Aorta (tissue), 5 donors: ENCODE measurements at regions not wholly inside any gene's neighbourhood (a gene's known extent, or its start where the extent isn't known, plus 50 kb on each side); places are given as distances from the start of the nearest gene placed in this dataset.

Source experiments
- ATAC-seq: fragments of 200-7000 bp; cut with Tn5 transposase; one replicate; pipeline ENCODE4 v1.9.1; 2022; ENCODE audit warnings: moderate library complexity; ENCODE audit not compliant: low FRiP score
- DNase-seq, 2 donors: peaks; one replicate each; pipeline ENCODE4 v3.0.0-alpha.2; 2020
- H3K27ac ChIP-seq, 2 donors: one replicate each; pipeline ENCODE4 v1.5.1; 2013; ENCODE audit warnings: low read length in 2 of 2, mild to moderate bottlenecking in 2 of 2, moderate library complexity in 2 of 2, control low read depth in 1 of 2, inconsistent platforms in 1 of 2, low read depth in 1 of 2
- H3K27me3 ChIP-seq, 2 donors: one replicate each; pipeline ENCODE4 v1.6.1; 2013; ENCODE audit warnings: control low read depth in 1 of 2, low read length in 1 of 2, mild to moderate bottlenecking in 1 of 2, moderate library complexity in 1 of 2; ENCODE audit not compliant: insufficient read depth in 2 of 2, control insufficient read depth in 1 of 2
- H3K36me3 ChIP-seq, 2 donors: one replicate each; pipeline ENCODE4 v1.6.1; 2013; ENCODE audit warnings: control low read depth in 1 of 2, low read length in 1 of 2, mild to moderate bottlenecking in 1 of 2; ENCODE audit not compliant: insufficient read depth in 2 of 2, control insufficient read depth in 1 of 2
- H3K4me1 ChIP-seq, 2 donors: one replicate each; pipeline ENCODE4 v1.6.1; 2013; ENCODE audit warnings: low read length in 2 of 2, control low read depth in 1 of 2, mild to moderate bottlenecking in 1 of 2, moderate library complexity in 1 of 2; ENCODE audit not compliant: insufficient read depth in 2 of 2, control insufficient read depth in 1 of 2
- H3K4me3 ChIP-seq, 2 donors: one replicate each; pipeline ENCODE4 v1.5.1; 2013; ENCODE audit warnings: low read length in 2 of 2, control low read depth in 1 of 2, mild to moderate bottlenecking in 1 of 2
- H3K9me3 ChIP-seq: one replicate; pipeline ENCODE4 v1.6.1; 2013; ENCODE audit warnings: mild to moderate bottlenecking, low read length; ENCODE audit not compliant: control insufficient read depth
- WGBS, 2 donors: extraction: QIAGEN DNeasy Blood & Tissue Kit; methylation state at CpG; one replicate each; pipeline ENCODE4 v1.1.7; 2013; 5-methylcytosine and 5-hydroxymethylcytosine counted together
- intact Hi-C, 2 donors: fragments of 100-400 bp; cut with DNase I; formaldehyde crosslinking; loops; one replicate each; pipeline versions ENCODE4 v1.14.2 to v1.15.0; 2022
- donor health status: healthy with polysubstance abuse.
- donor health status: Bipolar disorder and iron deficiency.
- donor health status: DM: no; HTN: no; CAD: no.
- donor health status: DM: no; HTN: no; CAD: no.
- donor health status: DM: yes; HTN: yes; CAD: no.

GRCh38 chr6:14431385-14432330 lies 314.1 kb downstream of the CD83 start:
- intact Hi-C loops = no loop called here
- Histone ChIP-seq H3K36me3 (no peaks in the 10 kb centered on the region), H3K4me3 (no peak overlapping the region), H3K4me1 (no peaks in the 10 kb centered on the region), H3K9me3 (no peaks in the 10 kb centered on the region), H3K27ac (no peak overlapping the region), H3K27me3 (no peaks in the 10 kb centered on the region)
- ATAC-seq (no peak), DNase-seq (no peak)
- WGBS, 2 donors = 72 to 74% methylated on average over 14 of the region's 14 CpGs

GRCh38 chr6:14434916-14435690 lies 317.5 kb downstream of the CD83 start:
- 87 to 88% methylated on average over 3 of the region's 3 CpGs for WGBS, 2 donors
- Histone ChIP-seq H3K27ac (no peak overlapping the region), H3K27me3 (no peaks in the 10 kb centered on the region), H3K4me1 (no peaks in the 10 kb centered on the region), H3K4me3 (no peak overlapping the region), H3K9me3 (no peaks in the 10 kb centered on the region), H3K36me3 (no peaks in the 10 kb centered on the region)
- no peak for ATAC-seq
- DNase-seq = no peak
- intact Hi-C loops = no loop called here

DNA sequence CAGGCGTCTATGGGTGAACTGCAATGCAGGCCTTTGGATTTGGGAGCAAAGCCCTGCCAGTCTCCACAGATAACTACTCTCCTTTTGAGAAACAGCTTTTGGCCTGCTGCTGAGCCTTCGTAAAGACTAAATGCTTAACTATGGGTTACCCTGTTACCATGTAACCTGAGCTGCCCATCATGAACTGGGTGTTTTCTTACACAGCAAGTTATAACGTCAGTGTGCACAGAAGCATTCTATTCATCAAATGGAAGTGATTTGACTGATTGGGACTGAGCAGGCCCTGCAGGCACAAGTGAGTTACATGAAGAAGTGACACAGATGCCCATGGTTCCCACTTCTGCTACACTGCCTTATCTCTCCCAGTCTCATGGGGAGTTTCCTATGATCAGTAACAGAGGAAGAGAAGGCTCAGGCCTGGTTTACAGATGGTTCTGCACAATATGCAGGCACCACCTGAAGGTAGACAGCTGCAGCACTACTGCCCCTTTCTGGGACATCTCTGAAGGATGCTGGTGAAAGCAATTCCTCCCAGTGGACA lies 319.1 kb downstream of the CD83 start:
- intact Hi-C loops = no loop called here
- H3K4me1 ChIP-seq = peaks cover 0 to 2% of the 10 kb centered on the region in 2 donors
- WGBS, 2 donors = 93 to 94% methylated on average over 3 of the region's 3 CpGs
- H3K4me3 ChIP-seq = no peak overlapping the region
- H3K27ac ChIP-seq = no peak overlapping the region
- H3K9me3 ChIP-seq = no peaks in the 10 kb centered on the region
- DNase-seq = no peak
- ATAC-seq = no peak
- no peaks in the 10 kb centered on the region for H3K27me3 ChIP-seq
- no peaks in the 10 kb centered on the region for H3K36me3 ChIP-seq

- Histone ChIP-seq H3K27ac (no peak overlapping the region), H3K4me3 (no peak overlapping the region), H3K9me3 (no peaks in the 10 kb centered on the region), H3K4me1 (peaks cover 0 to 2% of the 10 kb centered on the region in 2 donors), H3K27me3 (no peaks in the 10 kb centered on the region), H3K36me3 (no peaks in the 10 kb centered on the region)
- intact Hi-C loops = no loop called here
- ATAC-seq (no peak), DNase-seq (no peak)
- 96 to 99% methylated on average over 5 of the region's 5 CpGs for WGBS, 2 donors
Observed at GRCh38 chr6:14439419-14439818, 321.8 kb downstream of the CD83 start.

GRCh38 chr6:14440215-14440910 lies 322.8 kb downstream of the CD83 start:
- 64 to 73% methylated on average over 4 of the region's 4 CpGs for WGBS, 2 donors
- ATAC-seq (no peak), DNase-seq (no peak)
- Histone ChIP-seq H3K27ac (no peak overlapping the region), H3K4me3 (no peak overlapping the region), H3K27me3 (no peaks in the 10 kb centered on the region), H3K4me1 (peaks cover 0 to 2% of the 10 kb centered on the region in 2 donors), H3K9me3 (no peaks in the 10 kb centered on the region), H3K36me3 (no peaks in the 10 kb centered on the region)
- intact Hi-C loops = no loop called here

DNA sequence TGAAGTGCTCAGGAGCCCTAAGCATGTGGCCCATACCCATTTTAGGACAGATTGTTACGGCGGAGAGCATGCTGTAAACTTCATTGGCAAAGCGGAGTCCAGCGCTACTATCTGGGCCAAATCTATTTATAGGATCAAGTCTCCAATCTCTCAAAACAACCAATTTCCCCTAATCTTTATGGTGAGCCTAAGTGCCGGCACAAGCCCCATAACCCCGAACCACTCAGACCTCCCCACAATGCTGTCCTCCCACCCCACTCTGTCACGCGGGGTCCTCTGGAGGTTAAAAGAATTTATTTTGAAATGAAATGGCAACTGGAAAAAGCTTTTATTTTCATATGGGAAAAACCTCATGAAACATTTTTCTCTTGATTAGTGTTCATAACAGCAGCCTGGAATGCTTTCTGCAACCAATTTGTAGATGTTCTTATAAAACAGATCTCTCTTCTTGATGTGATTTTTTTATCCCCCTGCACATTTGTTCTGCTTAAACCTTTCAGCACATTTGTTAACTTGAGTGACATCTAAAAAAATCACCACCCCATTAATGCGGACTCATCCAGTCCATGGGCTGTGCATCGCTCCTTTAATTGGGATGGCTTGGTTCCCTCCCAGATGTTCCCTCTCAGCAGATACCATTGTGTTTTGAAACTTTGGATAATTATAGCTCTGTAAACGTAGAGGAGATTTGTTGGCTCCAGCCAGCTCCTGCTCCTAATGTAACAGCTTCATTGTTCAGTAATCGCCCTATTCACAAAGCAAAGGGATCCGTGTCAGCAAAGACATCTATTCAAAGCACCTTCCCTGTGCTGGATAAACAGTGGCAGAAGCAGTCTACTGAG lies 323.6 kb downstream of the CD83 start:
- Histone ChIP-seq H3K36me3 (no peaks in the 10 kb centered on the region), H3K27me3 (no peaks in the 10 kb centered on the region), H3K4me1 (peaks cover 0 to 2% of the 10 kb centered on the region in 2 donors), H3K9me3 (no peaks in the 10 kb centered on the region), H3K27ac (no peak overlapping the region), H3K4me3 (no peak overlapping the region)
- peak; percentile 49 for ATAC-seq
- no peak for DNase-seq
- WGBS, 2 donors = 8 to 13% methylated on average over 13 of the region's 13 CpGs
- intact Hi-C loops = no loop called here

GRCh38 chr6:14442242-14442641 lies 324.7 kb downstream of the CD83 start:
- no peak overlapping the region for H3K4me3 ChIP-seq
- H3K36me3 ChIP-seq = no peaks in the 10 kb centered on the region
- intact Hi-C loops = no loop called here
- 5 to 30% methylated on average over 11 of the region's 11 CpGs for WGBS, 2 donors
- no peaks in the 10 kb centered on the region for H3K9me3 ChIP-seq
- H3K27me3 ChIP-seq = no peaks in the 10 kb centered on the region
- H3K4me1 ChIP-seq = peaks cover 0 to 2% of the 10 kb centered on the region in 2 donors
- ATAC-seq (peak; percentile 55), DNase-seq (no peak)
- peak overlapping the region in 1 of 2 donors; percentile 26 for H3K27ac ChIP-seq
